Stimulated activated CD4-positive, alpha-beta T cell treated with anti-CD3 and anti-CD28 coated beads, Interleukin-2, amount 100 ng/mL, for 48 hours (primary cell): ENCODE measurements at regions not wholly inside any gene's neighbourhood (a gene's known extent, or its start where the extent isn't known, plus 50 kb on each side); places are given as distances from the start of the nearest gene placed in this dataset.
"Not testable (repeated sequence)": the region's sequence is repeated elsewhere in the genome, so short reads cannot be mapped to it uniquely, and the experiment has no call there.

Source experiments
- DNase-seq, 2 donors: peaks; one replicate each; pipeline ENCODE4 v3.0.0-alpha.2; 2020

GRCh38 chr18:5830902-5831301 lies 64.4 kb downstream of the TMEM200C start:
- DNase-seq = not testable (repeated sequence)

DNA sequence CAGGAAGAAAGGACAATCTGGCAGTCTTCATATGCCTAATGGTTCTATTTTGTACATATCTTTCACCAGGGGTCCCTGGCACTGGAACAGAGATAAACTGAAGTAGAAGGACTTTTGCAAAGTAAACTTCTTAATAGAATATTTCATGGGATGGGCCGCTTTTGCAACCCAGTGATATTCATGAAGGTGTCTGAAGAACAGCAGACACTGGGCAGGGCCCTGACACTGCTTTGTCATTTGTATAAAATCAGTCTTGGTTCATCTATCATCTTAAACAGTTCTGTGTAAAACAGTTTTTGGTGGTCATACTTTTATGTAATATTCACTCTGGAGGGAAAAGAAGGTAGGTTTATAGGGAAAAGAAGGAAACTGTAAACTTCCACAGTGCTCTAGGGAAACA lies 66.4 kb downstream of the TMEM200C start:
- DNase-seq = no peak

DNA sequence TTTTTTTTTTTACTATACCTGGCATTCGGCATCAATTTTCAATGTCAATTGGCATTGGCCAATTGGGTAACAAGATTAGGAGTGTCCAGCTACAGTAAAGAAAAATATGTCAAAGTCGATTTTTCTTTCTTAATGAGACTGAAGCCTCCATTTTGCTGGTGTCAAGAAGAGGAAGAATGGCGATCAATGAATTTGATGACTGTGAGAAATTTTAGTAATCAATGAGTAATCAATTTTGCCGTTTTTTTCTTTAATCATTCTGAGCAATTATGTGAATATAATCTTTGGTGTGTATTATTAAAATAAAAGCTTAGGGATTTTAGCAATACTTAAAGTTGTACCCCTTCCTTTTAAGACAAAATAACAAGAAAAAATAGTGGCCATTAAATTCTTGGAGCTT lies 69.7 kb downstream of the TMEM200C start:
- DNase-seq = no peak

DNA sequence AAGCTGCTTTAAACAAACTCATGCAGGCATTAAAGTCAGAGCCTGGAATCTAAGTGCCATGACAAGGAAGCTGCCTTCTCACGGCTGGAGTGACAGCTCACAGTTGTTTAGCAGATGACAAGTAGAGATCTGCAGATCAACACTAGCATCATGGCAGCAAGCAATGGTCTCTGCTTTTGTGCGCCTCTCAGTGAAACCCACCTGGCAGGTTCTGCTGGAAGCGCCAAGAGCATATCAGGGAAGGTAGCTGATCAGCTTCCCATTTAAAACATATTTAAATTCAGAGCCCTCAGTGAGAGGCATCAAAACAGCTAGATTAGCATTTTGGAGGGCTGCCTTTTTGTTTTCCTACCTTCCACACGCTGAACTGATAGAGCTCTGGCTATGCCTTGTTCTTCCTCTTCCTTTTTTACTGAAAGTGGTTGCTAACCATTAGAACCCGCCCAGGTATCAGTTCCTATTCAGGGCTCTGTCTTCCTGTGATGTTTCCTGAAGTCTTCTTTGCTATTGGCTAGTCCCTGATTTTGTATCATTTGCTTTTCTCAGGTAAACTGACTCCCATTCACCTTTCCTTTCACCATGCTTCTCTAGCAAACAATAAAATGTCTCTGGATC lies 70.8 kb downstream of the TMEM200C start:
- no peak for DNase-seq

- no peak for DNase-seq
These were observed 77.5 kb downstream of the TMEM200C start for GRCh38 chr18:5817816-5818215.

DNA sequence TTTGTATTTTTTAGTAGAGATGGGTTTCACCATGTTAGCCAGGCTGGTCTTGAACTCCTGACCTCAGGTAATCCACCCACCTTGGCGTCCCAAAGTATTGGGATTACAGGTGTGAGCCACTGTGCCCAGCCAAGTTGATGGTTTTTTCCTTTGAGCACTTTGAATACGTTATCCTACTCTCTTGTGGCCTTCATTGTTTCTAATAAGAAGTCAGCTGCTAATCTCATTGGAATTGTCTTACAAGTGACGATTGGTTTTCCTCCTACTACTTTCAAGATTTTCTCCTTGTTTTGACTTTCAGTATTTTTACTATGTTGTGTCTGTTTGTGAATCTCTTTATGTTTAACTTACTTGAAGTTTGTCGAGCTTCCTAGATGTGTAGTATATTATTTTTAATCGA lies 88.5 kb downstream of the TMEM200C start:
- DNase-seq = no peak

DNA sequence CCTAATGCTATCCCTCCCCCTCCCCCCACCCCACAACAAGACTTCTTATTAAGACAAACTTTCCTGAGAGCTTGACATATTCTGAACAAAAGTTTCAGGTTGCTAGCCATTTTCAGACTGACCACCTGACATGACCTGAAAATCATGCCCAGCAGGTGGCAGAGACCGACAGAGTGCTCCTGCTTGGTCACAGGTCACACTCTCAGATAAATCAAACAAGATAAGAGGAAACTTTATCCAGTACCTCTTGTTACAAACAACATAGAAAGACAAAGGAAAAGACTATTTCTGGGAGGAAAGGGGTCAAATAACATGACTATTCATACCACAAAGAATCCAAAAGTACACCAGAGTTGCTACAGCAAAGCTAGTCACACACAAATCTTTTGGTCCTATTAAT lies 107.4 kb downstream of the TMEM200C start:
- DNase-seq = no peak

GRCh38 chr18:5779922-5780321 lies 115.4 kb downstream of the TMEM200C start:
- no peak for DNase-seq

GRCh38 chr18:5772306-5773105 lies 122.8 kb downstream of the TMEM200C start:
- DNase-seq = no peak

- DNase-seq = no peak
These were observed 124.0 kb downstream of the TMEM200C start for GRCh38 chr18:5771343-5771742.

DNA sequence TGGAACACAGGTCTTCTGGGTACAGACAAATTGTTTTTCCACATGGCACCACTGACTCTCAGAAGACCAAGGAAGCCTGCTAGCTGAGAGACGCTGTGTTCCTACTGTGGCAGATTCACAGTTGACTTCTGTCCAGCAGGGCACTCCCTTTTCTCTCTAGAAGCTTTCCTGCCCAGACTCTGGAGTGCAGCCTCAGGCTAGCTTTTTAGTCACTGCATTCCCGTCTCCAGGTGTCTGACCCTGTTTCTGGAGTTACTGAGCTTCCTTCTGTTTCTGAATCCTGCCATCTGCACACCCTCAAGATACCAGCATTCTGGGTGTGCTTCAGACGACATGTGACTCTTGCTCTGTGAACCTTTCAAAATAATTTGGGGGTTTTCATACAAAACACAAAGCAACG lies 125.1 kb downstream of the TMEM200C start:
- no peak for DNase-seq

DNA sequence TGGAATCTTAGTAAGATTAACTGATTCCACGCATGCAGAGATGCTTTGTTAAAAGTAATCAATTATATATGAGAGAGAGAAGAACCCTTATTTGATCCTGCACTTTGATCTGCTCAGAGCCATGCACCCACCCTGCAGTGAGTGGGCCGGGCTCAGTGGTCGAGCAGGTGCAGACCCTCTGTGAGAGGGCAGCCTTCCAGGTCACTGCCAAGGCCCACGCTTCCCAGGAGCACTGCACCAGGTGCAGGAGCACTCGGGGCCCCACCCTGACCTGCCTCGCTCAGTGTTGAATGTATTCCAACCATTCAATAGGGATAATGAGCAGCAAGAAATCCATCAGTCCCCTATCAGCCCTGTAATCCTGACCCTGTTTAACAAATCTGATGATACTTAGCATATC lies 126.9 kb downstream of the TMEM200C start:
- DNase-seq = no peak

DNA sequence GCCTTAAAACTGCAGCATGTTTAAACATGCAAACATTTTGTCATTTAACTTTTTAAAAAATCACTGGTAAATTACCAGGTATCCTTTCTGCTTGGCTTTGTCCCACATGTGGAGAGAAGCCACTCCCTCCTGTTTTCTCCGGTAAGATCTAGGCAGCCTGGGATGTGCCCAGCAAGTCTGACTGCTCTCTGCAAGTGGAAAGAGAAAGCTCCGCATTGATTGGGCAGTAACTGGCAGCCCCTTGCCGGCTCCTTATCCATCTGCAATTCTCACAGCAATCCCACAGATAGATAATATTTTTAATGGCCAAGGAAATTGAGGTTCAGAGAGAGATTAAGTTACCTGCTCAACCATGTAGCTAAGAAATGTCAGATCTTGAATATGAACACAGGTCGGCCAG lies 136.1 kb downstream of the TMEM200C start:
- no peak for DNase-seq

GRCh38 chr18:5756823-5757222 lies 138.5 kb downstream of the TMEM200C start:
- no peak for DNase-seq

- DNase-seq = no peak
These were observed 147.6 kb downstream of the TMEM200C start for GRCh38 chr18:5747678-5748077.

DNA sequence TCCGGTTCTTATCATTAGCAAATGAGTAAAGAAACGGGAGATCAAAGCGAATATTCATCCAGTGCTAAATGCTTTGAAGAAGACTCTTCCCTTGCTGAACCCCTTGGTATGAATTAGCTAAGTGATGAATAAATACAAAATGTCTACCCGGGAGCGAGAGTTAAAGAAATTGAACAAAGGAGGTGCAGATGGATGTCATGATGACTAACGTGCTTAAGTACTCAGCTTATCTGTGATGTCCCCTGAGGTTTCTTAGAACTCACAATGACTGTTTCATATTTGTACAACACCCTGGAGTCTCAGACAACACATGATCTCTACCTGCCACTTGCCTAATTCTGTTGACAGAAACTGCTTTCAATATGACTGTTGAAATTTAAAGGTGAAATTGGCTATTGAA lies 148.5 kb downstream of the TMEM200C start:
- no peak for DNase-seq

GRCh38 chr18:5744659-5745058 lies 150.7 kb downstream of the TMEM200C start:
- no peak for DNase-seq

GRCh38 chr18:5738526-5738925 lies 156.8 kb downstream of the TMEM200C start:
- no peak for DNase-seq

DNA sequence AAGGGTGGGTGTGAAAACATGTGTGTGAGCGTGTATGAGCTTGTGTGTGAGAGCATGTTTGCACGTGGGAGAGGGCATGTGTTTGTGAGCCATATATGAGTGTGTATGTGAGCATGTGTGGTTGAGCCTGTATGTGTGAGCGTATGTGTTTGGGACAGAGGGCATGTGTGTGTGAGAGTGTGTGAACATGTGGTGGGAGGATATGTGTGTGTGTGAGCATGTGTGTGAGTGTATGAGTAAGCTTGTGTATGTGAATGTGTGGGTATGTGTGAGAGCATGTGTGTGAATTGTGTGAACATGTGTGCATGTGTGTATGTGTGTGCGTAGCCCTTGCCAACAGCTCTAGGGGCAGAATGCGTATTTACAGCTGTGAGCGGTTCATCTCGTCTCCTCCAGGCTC lies 163.0 kb downstream of the TMEM200C start:
- DNase-seq = no peak

GRCh38 chr18:5729983-5730699 lies 165.2 kb downstream of the TMEM200C start:
- DNase-seq = no peak

DNA sequence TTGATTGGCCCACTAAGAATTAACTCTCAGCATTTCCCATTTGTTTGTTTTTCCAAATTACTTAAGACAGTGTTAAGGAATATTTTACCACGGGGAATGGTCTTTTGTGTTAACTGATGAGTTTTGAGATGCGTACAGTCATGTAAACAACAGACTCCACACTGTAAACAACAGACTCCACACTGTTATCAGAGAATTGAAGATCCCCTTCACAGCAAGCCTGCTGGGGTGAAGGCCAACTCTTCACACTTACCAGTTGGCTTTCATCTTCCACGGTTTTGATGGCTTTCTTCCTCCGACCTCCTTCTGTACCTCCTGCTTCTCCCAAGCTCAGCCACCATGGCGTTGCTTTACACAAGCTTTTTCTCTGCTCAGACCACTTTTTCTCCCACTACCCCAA lies 166.8 kb downstream of the TMEM200C start:
- DNase-seq = no peak

GRCh38 chr18:5726011-5726410 lies 169.3 kb downstream of the TMEM200C start:
- DNase-seq = no peak

DNA sequence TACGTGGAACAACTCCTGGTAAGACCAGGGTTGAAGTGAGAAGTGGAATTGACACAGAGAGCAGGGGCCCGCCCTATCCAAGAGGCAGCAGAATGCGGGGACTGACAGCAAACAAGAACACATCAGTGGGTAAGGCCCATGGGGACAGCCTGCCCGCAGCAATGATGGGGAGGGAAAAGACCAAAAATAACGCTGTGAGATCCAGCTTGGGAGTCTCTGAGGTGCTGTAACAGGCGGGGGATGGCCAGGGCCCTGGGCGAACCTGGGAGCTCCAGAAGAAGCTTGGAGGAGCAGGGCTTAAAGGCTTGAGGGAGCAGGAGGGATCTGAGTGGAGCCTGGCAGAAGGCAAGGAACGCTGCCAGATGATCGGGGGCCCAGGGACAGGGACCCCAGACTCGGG lies 173.4 kb downstream of the TMEM200C start:
- no peak for DNase-seq

GRCh38 chr18:5720132-5720531 lies 175.2 kb downstream of the TMEM200C start:
- no peak for DNase-seq
